ENCODE measurements at regions not wholly inside any gene's neighbourhood (a gene's known extent, or its start where the extent isn't known, plus 50 kb on each side); places are given as distances from the start of the nearest gene placed in this dataset.

GRCh38 chr6:169839898-169840631, 88.6 kb downstream of the ERMARD start:
- TF ChIP-seq, protein P1, sequence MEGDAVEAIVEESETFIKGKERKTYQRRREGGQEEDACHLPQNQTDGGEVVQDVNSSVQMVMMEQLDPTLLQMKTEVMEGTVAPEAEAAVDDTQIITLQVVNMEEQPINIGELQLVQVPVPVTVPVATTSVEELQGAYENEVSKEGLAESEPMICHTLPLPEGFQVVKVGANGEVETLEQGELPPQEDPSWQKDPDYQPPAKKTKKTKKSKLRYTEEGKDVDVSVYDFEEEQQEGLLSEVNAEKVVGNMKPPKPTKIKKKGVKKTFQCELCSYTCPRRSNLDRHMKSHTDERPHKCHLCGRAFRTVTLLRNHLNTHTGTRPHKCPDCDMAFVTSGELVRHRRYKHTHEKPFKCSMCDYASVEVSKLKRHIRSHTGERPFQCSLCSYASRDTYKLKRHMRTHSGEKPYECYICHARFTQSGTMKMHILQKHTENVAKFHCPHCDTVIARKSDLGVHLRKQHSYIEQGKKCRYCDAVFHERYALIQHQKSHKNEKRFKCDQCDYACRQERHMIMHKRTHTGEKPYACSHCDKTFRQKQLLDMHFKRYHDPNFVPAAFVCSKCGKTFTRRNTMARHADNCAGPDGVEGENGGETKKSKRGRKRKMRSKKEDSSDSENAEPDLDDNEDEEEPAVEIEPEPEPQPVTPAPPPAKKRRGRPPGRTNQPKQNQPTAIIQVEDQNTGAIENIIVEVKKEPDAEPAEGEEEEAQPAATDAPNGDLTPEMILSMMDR (IDR thresholded peaks at IDR 0.05; ENCODE audit: borderline replicate concordance, extremely low read depth, low read length, poor library complexity, severe bottlenecking), result no peak
- TF ChIP-seq EZH2 (IDR thresholded peaks at IDR 0.05; ENCODE audit: borderline replicate concordance, low read depth, low read length, severe bottlenecking), result no peak

All from DND-41 (cell line).